Neural crest cell (in vitro differentiated cells): ENCODE measurements at regions not wholly inside any gene's neighbourhood (a gene's known extent, or its start where the extent isn't known, plus 50 kb on each side); places are given as distances from the start of the nearest gene placed in this dataset.

Experiments
- DNase-seq: peaks from one replicate; pipeline ENCODE4 v3.0.0; 2021; ENCODE audit warnings: low read depth, mixed read lengths, low spot score
- H3K27ac Mint-ChIP-seq: one replicate; pipeline ENCODE4 v1.8.0; 2021; ENCODE audit warnings: mild to moderate bottlenecking, mixed read lengths; ENCODE audit not compliant: unreplicated experiment
- H3K27me3 Mint-ChIP-seq: 2 replicates; pipeline ENCODE4 v1.8.0; 2021; ENCODE audit warnings: low read depth, mild to moderate bottlenecking, mixed read lengths
- H3K36me3 Mint-ChIP-seq: 2 replicates; pipeline ENCODE4 v1.8.0; 2021; ENCODE audit warnings: low read depth, mild to moderate bottlenecking, mixed read lengths
- H3K4me1 Mint-ChIP-seq: 2 replicates; pipeline ENCODE4 v1.8.0; 2021; ENCODE audit warnings: mixed read lengths
- H3K4me3 Mint-ChIP-seq: one replicate; pipeline ENCODE4 v1.8.0; 2021; ENCODE audit warnings: mild to moderate bottlenecking, mixed read lengths
- H3K9me3 Mint-ChIP-seq: 2 replicates; pipeline ENCODE4 v1.8.0; 2021; ENCODE audit warnings: mixed read lengths
- TF ChIP-seq, protein P1 (sequence below): fragments of 200-600 bp; sonication (generic); conservative IDR thresholded peaks from 2 replicates; pipeline ENCODE4 v1.5.0; 2021; ENCODE audit warnings: antibody characterized with exemption, mild to moderate bottlenecking

DNA sequence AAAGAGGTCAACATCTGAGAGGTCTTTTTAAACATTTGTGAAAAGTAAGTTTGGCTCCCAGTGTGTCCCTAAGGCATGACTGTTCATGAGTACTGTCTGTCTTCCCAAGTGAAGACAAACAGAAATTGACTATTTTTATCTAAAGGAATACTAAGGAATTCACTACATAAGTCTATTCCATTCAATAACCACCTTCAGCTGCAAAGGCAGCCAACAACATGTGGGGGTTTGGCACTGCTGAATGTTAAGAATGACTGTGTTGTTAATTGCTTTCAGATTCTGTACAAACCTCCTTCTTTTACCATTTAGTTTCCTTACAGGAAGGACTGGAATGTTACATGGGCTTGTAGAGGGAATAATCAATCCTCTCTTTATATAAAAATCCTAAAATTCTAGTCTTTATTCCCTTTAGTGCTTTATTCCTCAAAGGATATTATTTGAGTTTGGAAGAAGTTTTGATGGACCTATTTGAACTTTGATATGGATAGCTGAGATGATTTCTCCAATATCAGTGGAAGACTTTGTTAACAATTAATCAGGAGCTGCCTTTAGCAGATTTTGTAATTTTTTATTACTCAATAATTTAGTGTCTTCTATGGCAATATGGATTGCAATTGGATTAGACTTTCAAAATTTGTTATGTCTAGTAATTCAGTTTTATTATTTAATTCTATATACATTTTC lies 201.7 kb upstream of the CHRM3 start:
- Mint-ChIP-seq H3K4me3 (no peak overlapping the region), H3K27ac (no peak overlapping the region), H3K4me1 (peaks cover 4% of the 10 kb centered on the region), H3K36me3 (no peaks in the 10 kb centered on the region), H3K27me3 (no peaks in the 10 kb centered on the region), H3K9me3 (peaks cover 6% of the 10 kb centered on the region)
- DNase-seq = no peak
- TF ChIP-seq, protein P1, sequence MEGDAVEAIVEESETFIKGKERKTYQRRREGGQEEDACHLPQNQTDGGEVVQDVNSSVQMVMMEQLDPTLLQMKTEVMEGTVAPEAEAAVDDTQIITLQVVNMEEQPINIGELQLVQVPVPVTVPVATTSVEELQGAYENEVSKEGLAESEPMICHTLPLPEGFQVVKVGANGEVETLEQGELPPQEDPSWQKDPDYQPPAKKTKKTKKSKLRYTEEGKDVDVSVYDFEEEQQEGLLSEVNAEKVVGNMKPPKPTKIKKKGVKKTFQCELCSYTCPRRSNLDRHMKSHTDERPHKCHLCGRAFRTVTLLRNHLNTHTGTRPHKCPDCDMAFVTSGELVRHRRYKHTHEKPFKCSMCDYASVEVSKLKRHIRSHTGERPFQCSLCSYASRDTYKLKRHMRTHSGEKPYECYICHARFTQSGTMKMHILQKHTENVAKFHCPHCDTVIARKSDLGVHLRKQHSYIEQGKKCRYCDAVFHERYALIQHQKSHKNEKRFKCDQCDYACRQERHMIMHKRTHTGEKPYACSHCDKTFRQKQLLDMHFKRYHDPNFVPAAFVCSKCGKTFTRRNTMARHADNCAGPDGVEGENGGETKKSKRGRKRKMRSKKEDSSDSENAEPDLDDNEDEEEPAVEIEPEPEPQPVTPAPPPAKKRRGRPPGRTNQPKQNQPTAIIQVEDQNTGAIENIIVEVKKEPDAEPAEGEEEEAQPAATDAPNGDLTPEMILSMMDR = no peak

DNA sequence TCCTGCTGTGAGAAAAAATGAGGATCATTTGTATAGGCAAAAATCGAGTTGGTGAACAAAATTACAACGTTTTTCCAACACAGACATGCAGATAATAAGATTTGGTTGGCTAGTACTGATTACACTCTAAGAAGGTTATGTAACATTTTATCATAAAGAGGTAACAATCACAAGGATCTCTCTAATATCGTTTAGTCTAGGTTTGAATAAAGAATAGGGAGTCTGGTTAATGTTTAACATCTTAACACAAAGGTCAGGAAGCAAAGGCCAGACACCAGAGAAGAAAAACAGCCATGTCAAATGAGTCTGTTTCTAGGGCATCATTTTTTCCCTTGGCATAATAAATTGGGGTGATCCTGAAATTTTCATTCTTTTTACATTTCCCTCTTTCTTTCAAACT lies 207.4 kb upstream of the CHRM3 start:
- TF ChIP-seq, protein P1 = no peak
- H3K4me3 Mint-ChIP-seq = no peak overlapping the region
- no peaks in the 10 kb centered on the region for H3K27me3 Mint-ChIP-seq
- H3K27ac Mint-ChIP-seq = no peak overlapping the region
- peaks cover 8% of the 10 kb centered on the region for H3K9me3 Mint-ChIP-seq
- no peak for DNase-seq
- H3K4me1 Mint-ChIP-seq = peaks cover 6% of the 10 kb centered on the region
- no peaks in the 10 kb centered on the region for H3K36me3 Mint-ChIP-seq

DNA sequence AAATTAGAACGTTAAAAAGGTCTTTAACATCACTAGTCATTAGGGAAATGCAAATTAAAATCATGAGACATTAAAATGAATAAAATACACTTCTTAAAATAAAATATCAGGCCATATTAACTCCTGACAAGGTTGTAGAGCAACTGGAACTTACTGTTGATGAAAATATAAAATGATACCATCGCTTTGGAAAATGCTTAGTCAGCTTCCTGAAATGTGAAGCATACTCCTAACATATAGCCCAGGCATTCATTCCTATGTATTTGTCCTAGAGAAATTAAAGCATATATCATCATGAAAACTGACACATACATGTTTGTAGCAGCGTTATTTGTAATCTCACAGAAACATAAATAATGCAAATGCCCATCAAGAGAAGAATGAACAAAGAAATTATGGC lies 211.5 kb upstream of the CHRM3 start:
- Mint-ChIP-seq H3K4me1 (peaks cover 6% of the 10 kb centered on the region), H3K9me3 (peaks cover 7% of the 10 kb centered on the region), H3K27me3 (no peaks in the 10 kb centered on the region), H3K27ac (no peak overlapping the region), H3K4me3 (no peak overlapping the region), H3K36me3 (no peaks in the 10 kb centered on the region)
- TF ChIP-seq, protein P1 = no peak
- DNase-seq = no peak

GRCh38 chr1:239170828-239171227 lies 215.5 kb upstream of the CHRM3 start:
- DNase-seq = no peak
- TF ChIP-seq, protein P1 = no peak
- no peaks in the 10 kb centered on the region for H3K4me1 Mint-ChIP-seq
- H3K27ac Mint-ChIP-seq = no peak overlapping the region
- no peaks in the 10 kb centered on the region for H3K27me3 Mint-ChIP-seq
- H3K4me3 Mint-ChIP-seq = no peak overlapping the region
- no peaks in the 10 kb centered on the region for H3K36me3 Mint-ChIP-seq
- H3K9me3 Mint-ChIP-seq = peaks cover 6% of the 10 kb centered on the region

DNA sequence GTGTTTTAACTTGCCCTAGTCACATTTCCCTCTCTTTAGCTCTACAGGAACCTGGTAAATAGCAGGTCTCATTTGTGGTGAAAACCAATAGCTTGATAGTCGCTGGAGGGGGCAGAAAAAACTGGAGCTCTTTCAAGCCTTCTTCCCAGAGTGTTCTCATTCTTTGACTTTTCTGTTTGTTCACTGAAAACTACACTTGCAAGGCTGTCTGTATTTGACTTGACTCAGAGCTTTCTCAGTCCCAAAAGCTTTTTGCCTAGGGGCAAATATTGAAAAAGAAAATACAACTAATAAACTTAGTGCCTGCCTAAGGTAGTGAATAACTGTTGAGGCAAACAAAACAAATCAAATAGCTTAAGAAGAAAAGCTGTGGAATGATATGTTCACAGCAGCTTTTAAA lies 217.1 kb upstream of the CHRM3 start:
- Mint-ChIP-seq H3K4me1 (no peaks in the 10 kb centered on the region), H3K4me3 (no peak overlapping the region), H3K27ac (no peak overlapping the region), H3K36me3 (no peaks in the 10 kb centered on the region), H3K27me3 (no peaks in the 10 kb centered on the region), H3K9me3 (peaks cover 5% of the 10 kb centered on the region)
- TF ChIP-seq, protein P1 = no peak
- no peak for DNase-seq
